ENCODE measurements at regions not wholly inside any gene's neighbourhood (a gene's known extent, or its start where the extent isn't known, plus 50 kb on each side); places are given as distances from the start of the nearest gene placed in this dataset.

DNA sequence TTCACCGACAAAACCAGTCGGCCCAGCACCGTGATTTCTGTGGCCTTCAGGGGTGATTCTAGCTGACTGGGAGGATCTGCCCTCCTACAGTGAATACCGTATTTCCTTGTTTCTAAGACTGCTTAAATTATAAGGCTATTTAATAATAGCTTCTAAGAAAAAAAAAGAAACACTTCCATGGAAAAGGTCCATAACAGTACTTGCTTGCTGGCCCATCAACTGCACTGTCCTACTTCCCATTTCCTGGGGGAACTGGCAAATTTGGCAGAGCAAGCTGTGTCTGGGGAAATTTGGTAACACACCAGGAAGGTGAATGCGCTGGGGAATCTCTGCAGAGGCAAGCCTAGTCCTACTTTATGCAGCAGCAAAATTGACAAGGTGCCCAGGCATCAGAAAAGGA, 214.0 kb downstream of the ZNF326 start:
- no peak for TF ChIP-seq EZH2phosphoT487 (conservative IDR thresholded peaks at IDR 0.05; ENCODE audit: low read length)
- TF ChIP-seq, protein P1, sequence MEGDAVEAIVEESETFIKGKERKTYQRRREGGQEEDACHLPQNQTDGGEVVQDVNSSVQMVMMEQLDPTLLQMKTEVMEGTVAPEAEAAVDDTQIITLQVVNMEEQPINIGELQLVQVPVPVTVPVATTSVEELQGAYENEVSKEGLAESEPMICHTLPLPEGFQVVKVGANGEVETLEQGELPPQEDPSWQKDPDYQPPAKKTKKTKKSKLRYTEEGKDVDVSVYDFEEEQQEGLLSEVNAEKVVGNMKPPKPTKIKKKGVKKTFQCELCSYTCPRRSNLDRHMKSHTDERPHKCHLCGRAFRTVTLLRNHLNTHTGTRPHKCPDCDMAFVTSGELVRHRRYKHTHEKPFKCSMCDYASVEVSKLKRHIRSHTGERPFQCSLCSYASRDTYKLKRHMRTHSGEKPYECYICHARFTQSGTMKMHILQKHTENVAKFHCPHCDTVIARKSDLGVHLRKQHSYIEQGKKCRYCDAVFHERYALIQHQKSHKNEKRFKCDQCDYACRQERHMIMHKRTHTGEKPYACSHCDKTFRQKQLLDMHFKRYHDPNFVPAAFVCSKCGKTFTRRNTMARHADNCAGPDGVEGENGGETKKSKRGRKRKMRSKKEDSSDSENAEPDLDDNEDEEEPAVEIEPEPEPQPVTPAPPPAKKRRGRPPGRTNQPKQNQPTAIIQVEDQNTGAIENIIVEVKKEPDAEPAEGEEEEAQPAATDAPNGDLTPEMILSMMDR (IDR thresholded peaks at IDR 0.05; ENCODE audit: insufficient read depth, low read length, poor library complexity, severe bottlenecking), result no peak

Data from SU-DHL-6 (cell line).